ENCODE measurements at regions not wholly inside any gene's neighbourhood (a gene's known extent, or its start where the extent isn't known, plus 50 kb on each side); places are given as distances from the start of the nearest gene placed in this dataset.
A peak's percentile ranks its signal among the peaks of the same experiment; 100 is the strongest.

DNA sequence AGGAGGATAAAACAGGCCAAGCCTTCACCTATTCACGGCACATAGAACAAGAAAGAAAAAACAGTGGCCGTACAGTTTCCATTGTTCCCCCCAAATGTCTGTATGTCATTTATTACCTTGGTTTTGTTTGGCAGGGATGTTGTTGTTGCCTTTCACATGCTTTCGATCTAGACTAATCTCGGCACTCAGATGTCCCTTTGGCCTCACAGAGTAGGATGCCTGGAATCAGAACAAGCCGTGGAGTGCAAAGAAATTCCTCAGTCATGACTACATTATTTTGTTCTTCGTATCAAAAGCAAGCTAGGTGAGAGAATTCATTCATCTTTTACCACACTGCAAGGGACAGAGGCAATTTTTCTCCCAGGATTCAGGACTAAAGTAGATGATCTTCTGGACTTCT, 106.9 kb downstream of the SMIM20 start:
- no peak for DNase-seq

DNA sequence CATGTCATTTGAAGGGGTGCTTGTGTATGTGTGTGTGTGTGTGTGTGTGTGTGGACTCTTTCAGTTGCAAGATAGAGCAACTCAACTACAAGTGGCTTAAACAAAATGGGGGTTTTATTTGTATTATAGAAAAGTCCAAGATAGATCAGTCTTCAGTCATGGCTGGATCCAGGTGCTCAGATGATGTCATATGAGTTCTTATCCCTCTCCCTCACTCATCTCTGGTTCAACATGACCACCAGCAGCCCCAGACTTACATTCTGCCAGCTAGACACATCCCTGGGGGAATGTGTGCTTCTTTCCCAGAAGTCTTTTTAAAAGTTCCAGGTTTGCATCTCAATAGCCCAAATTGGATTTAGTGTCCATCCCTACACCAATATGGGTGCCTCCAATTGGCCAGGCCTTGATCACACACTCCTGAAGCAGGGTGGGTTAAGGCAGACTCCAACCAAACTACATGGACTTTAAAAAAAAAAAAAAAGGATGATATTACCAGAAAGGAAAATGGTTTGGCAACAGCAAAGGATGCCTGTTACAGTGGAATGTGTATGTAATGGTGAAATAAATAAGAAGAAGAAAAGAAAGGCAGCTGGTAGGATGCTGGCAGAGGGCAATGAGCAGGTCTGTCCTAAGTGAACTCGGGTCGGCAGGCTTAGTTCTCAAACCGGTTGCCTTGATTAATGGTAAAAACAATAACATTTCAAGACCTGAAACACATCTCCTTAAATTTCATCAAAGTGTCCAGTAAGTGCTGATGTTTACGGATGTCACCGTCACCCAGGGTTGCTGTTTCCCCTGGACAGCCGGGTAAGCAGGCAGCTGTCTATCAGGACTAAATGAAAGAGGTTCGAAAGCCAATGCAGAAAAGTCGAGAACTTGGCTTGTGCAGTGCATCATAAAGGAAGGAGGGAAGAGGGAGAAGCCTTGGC, 107.7 kb downstream of the SMIM20 start:
- DNase-seq, result no peak

DNA sequence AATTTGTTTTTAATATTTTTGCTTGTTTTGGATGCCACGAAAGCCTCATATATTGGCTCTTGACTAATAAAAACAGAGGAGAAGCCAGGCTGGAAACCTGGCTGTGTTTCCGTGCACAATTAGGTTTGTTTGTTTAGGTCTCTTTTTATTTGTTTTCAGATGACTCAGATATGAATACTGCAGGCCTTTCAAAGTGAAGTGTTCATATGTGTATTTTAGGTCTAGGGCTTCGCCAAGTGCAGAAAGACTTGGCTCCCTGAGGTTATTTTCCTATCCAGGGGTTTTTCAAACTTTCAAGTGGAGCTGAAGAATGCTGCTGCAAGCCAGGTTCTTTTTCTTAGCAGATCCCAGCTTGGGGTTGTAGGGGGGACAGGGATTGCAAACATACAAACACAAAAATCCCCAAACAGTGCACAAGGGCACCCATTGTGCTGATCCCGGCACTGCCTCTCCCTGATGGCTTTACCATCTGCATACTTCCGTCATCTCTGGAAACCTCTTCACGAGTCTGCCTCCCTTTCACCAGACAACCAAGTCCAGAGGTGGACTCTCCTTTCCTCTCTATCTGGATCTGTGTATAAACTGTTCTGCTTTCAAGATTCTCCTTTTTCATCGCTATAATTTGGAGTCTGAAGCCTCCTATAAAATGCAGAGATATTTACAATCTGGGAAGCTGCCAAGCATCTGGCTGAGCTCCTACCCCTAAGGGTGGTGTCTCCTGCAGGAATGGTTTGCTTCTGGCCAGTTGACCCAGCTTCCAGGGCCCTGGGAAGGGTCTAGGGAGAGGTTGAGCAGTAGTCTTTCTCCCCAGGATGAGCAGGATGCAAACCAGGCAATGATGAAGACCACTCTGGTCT, 108.6 kb downstream of the SMIM20 start:
- DNase-seq, result no peak

DNA sequence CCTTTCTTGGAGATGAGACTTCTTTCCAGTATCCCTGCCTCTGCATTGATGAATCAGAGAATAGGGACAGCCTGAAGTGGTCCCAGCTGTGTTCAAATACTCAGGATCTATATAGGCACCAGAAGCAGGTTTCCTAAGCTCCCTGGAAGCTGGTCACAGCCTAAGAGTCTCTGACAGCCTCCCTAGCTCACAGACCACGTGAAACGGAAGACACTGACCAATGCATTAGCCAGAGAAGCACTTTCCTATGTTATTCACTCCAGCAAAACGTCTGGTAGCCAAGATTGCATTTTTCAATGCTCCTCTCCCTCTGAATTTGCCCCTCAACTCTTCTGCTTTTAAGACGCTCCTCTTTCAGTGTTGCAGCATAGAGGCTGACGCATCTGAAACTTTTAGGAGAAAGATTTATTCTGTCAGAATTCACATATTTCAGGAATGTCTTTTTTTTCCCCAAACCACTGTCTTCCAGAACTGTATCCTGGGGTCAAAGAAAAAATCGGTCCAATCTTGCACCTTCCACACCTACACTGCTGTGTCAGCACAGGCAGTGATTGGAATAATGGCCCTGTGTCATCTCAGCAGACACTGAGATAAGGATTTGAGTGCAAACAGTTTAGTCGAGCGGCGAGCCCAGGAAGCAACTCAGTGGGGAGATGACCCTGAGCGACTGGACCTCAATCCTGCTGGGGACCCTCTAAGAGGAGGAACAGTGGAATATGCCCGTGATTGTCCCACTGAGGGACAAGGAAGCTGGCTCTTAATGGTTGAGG, 109.4 kb downstream of the SMIM20 start:
- DNase-seq, result no peak

DNA sequence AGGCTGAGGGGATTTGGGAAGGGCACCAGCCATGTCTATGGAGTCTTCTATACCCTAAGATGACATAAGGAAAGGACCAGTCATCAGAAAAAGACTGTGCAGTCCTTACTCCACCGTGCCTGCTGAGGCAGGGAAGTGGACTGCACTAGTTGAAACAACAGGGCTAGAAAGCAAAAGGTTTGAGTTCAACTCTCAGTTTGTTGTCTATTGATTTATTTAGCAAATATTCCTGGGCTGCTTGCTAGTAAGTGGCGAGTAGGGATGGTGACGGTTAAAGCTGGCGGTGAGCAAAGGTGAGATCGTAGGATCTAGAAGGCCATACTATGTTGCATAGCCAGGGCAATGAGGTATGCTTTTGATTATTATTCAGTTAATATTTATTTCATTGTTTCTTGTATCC, 110.1 kb downstream of the SMIM20 start:
- DNase-seq, result no peak

DNA sequence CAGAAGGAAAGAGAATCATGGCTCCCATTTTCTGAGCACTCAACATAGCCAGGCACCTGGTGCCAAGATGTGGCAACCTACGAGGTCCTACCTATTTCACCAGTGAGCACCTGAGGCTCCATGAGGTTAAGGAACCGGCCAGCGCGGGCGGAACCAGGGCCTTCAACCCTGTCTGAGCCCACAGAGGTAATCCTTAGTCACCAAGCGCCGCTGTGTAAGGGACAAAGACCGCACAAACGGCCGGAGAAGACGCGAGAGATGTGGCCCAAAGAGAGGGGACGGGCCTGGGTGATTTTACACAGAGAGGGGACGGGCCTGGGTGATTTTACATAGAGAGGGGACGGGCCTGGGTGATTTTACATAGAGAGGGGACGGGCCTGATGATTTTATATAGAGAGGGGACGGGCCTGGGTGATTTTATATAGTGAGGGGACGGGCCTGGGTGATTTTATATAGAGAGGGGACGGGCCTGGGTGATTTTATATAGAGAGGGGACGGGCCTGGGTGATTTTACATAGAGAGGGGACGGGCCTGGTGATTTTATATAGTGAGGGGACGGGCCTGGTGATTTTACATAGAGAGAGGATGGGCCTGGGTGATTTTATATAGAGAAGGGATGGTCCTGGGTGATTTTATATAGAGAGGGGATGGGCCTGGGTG, 114.2 kb downstream of the SMIM20 start:
- no peak for DNase-seq

DNA sequence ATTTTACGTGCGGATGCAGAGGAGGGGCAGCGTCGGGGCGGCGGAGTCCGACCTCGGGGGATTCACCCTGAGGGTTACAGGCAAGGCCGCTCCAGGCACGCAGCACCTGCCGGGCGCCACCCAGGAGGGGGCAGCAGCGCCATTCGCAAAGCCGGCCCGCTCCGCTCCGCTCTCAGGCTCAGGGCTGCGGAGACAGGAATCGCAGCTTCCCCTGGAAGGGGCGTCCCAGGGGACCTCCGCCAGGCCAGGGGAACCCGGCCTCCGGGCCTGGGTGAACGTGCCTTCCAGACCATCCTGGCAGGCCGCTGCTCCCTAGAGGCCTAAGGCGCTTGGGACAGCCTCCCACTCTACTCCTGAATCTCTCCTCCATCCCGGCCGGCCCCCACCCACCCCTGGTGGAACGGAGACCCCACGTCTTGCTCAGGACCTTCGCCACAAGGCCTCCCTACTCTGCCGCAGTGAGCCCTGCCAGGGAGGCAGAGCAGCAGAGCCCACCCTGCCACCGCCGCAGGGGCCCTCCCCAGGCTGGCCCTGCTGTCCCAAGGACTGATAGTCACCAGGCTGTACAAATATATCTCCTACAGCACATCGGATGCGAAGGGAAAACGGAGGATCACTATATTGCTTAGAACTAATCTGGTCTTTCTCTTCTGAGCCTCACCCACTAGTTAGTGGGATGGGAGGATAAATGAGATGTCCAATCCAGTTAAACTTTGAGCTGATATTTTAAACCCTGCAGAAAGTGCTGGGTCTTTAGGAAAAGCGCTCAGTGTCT, 115.0 kb downstream of the SMIM20 start:
- DNase-seq, result peak; percentile 45 to 80

DNA sequence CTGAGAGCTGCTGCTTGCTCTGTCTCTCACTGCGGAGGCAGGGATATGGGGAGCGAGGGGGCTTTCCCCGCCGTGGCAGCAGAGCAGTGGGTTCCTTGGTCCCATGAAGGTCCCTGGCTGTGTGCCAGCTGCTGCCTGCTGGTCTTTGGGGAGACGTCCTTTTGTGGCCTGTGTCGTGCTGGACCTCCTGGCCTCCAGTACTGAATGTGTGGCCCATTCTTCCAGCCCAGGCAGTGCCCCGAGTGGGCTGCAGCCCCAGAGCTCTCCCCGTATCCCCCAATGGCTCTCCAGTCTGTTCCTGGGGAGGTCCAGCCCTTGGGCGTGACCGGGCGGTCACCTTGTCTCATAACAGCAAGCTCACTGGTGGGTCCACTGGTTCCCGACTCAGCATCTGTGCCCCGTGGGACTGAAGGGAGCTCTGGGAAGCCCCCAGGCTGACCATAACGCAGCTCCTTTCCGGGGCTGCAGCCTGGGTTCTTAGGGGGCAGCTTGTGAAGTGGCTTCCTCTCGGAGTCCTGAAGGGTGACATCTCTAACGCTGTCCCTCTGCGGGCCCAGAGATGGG, 115.6 kb downstream of the SMIM20 start:
- DNase-seq, result no peak

DNA sequence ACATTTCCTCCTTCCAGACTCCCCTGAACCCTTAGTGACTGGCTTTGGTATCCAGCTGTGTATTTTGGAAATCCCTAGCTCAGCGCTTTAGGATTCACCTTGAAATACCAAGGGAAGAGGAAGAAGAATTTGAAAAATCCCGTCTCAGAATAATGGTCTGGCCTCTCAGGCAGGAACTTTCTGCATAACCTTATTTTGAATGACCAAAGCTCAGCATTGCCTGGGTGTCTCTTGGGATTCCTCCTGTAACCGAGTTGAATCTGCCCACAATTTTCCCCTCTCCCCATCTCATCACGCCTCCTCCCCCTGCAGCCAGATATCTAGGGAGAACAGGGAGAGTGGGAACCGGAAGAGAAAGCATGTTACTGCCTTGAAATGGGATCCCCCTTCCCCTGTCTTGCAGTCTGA, 116.2 kb downstream of the SMIM20 start:
- no peak for DNase-seq

DNA sequence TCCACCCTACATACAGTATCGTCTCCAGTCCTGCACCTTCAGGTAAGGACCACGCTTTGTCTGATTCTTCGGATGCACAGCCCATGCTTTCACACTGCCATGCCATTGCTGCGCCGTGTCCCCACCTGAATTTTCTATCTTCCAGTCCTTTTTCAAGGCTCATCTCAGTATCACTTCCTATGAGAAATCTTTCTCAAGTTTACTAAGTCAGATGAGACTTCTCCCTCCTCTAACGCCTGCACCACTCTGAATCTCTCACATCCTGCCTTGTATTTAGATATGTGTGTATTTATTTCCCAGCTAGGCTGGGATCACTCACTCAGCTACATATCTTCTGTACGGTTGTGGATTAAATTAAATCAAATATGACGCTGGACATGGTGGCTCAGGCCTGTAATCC, 116.8 kb downstream of the SMIM20 start:
- DNase-seq, result no peak

DNA sequence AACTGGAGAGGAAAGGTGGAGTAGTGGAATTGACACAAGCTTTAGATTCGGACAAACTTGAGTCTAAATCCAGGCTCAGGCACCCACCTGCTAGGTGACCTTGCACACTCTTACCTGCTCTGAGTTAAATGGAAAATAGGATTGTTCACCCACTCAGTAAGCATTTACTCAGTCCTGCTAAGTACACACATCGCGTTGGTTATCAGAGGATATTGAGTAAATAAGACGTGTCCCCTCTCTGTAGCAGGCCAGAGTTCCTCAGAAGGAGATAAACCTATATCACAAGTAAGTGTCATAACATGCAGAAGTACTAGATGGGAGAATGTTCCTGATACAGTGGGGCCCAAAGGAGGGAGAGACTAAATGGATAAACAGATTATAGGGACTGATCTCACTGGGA, 117.7 kb downstream of the SMIM20 start:
- DNase-seq, result no peak

DNA sequence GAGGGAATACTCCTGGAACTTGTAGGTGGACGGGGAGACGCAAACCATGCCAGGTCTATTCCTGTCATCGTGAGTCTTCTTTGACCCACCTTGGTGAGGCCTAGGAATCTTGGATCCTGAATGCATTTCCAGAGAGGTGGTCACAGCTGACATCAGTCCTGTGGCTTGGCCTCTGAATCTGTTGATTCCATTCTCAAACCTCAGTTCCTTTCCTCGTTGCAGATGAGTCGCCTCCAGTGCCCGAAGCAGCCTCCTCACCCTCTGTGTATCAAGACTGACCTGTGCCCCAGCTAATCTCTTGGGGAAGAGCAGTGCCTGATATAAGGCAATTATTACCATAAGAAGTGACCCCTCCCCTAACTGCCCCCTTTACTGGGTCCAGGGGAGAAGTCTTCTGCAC, 118.1 kb downstream of the SMIM20 start:
- no peak for DNase-seq

DNA sequence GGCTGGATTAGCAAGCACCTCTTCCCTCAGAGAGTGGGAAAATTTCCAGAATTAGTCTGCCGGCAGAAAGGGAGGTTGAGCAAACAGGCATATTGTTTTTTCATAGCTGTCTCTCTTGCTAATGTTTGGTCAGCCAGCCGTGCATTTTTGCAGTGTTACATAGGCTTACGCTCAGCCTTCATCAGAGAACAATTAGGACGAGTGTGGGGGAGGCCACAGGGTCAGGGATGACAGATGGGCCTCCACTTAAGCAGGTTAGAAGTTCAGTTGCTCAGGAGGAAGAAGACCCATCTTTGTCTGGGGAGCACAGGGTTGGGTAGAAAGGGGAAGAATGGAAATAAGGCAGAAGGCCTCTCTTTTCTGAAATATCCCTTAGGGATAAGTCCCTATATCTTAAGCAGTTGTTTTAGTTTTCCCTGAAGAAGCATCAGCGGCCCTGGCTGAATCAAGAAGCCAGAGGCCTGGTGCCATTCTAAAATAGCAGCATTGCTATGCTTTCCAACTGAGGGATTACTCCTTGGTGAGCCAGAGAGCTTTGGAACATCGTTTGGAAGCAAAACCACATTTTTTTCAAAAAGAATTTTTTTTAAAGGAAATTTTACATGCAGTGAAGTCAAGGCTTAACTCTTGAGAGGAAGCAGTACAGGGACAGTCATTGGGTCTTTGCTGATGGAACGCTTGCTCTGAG, 118.8 kb downstream of the SMIM20 start:
- DNase-seq, result no peak

DNA sequence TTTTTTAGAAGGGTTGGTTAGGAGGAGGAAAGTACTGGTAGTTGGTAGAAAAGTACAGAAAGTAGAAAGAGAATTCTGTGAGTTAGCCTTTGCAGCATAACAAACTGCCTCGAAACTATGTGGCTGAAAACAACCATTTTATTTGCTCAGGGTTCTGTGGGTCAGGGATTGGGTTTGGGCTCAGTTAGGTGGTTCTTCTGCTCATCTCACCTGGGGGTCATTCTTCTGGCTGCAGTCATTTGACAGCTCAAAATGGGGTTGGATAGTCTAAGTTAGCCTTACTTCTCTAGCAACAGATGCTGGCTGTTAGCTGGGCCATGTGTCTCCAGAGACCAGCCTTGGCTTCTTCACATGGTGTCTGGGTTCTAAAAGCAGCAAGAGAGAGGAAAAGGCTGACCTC, 119.4 kb downstream of the SMIM20 start:
- no peak for DNase-seq

DNA sequence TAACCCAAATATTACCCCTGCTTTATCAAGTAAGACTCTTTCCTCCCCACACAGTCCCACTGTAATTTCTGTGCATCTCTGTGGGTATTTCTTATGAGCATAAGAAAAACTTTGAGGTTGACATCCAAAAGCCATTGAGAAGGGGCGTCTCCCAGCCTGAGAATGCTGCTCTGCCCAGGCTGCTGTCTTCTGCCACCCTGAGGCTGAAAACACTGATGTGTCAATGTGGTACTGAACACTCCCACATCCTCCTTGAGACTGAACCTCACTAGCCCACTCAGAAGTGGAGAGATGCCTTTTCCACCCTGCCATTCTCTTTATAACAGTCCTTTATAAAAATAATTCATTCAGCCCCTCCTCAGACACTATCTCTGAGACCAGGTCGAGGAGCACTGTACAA, 120.8 kb downstream of the SMIM20 start:
- no peak for DNase-seq

DNA sequence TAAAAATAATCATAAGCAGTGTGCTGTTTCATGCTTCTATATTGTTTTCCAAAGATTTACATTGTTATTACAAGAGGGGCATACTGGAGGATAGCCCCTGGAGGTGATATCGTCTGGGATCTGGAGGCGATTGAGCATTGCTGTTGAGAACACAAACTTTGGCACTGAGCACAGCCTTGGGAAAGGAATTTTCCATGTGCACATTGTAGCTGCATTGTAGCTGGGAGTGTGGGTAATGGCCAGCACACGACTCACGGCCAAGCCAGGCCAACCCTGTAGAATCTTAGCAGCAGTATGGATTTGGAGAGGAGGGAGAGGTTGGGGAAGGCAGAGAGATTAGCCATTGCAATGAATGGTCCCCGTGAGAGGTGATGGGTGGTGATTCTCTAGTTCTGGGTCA, 121.9 kb downstream of the SMIM20 start:
- no peak for DNase-seq

DNA sequence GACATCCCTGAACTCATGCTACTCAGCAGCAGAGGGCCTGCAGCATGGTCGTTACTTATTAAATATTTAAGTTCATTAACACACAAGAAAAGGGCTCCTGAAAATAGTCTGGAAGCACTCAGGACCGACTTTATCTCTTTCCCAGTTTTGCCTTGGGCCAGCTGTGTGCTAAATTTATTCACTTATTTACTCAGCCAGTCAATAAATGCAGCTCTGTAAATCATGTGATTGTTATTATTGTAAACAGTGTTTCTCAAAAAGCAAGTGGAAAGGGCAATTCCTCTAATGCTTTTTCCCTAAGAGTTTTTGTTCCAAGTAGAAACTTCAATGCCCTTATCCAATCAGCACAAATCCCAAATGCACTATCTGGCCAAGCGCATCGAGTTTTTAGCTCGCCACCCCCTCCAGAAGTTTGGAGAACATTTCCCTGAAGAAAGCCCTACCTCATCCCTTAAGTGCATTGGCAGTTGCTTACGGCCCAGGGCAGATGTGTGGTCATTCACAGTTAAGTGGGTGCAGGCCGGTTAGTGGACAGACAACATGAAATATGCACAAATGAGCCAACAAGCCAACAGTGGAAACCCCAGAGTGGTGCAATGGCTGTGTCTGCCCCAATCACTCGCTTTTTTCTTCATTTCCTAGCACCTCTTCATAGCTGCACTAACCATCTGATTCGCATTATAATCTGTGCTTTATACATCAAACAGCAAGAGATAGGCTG, 125.8 kb downstream of the SMIM20 start:
- peak; percentile 65 to 66 for DNase-seq

DNA sequence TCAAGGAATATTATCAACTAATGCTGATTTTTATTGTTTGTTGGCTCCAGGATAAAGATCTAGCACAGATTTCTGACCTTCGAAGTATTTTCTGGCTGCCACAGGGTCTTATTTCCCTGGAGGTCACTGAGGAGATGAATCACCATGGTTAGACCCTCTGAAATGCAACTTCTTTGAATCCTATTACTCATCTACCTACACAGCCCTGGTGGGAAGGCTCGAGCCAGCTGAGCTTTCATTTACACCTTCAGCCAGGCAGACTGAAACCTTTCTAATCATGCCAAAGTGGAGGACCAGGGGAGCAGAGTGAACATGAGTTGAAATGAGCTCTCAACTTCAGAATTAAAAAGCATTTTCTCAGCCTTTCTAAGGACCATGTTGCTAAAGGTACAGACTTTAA, 130.5 kb downstream of the SMIM20 start:
- DNase-seq, result no peak

DNA sequence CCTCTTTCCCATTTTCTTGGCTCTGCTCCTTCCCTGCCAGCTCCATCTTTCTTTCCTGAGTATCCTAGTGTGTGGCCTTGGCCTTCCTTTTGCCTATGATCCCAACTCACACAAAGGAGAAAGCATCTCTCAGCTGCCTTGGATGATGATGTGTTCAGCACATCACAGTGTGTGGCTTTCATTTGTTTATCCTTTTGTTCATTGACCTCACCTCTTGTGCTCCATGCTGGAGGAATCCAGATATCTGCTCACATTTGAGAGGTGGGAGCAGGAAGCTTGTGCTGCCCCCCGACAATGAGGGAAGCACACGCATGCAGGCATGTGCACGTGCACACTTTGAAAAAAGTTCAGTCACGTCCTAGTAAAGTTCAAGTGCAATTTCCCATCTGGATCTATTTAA, 131.0 kb downstream of the SMIM20 start:
- no peak for DNase-seq

DNA sequence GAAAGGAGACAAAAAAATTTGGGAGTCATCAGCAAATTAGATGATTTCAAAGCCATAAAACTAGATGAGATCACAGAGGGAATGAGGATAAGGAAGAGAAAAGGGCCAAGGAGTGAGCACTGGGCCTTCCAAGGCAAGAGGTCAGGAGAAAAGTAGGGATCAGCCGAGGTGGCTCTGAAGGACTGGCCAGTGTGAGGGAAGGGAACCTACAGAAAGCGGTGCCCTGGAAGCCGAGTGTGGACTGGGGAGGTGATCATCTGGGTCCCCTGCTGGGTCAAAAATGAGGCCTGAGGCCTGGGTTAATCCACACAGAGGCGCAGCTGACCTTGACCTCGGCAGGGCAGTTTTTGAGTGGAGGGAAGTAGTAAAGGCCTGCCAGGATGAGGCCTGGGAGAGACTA, 133.8 kb downstream of the SMIM20 start:
- no peak for DNase-seq
